ENCODE measurements at regions not wholly inside any gene's neighbourhood (a gene's known extent, or its start where the extent isn't known, plus 50 kb on each side); places are given as distances from the start of the nearest gene placed in this dataset.

- TF ChIP-seq CTCF (IDR thresholded peaks at IDR 0.05; ENCODE audit: low read depth, low read length) (no peak), MYC (IDR thresholded peaks at IDR 0.05; ENCODE audit: low read depth, low read length) (no peak), POLR2A (IDR thresholded peaks at IDR 0.05; ENCODE audit: extremely low read depth, insufficient read length) (no peak), MAX (IDR thresholded peaks at IDR 0.05; ENCODE audit: low read depth, low read length) (no peak)
- no peak overlapping the region for H3K4me3 ChIP-seq (ENCODE audit: low read depth, low read length)
- DNase-seq (ENCODE audit: low read depth), result no peak
Measured at GRCh38 chr6:91961236-91961635, 1374.4 kb upstream of the MAP3K7 start.

- no peak for TF ChIP-seq CTCF (IDR thresholded peaks at IDR 0.05; ENCODE audit: low read depth, low read length)
- no peak for TF ChIP-seq MAX (IDR thresholded peaks at IDR 0.05; ENCODE audit: low read depth, low read length)
- no peak for TF ChIP-seq MYC (IDR thresholded peaks at IDR 0.05; ENCODE audit: low read depth, low read length)
- TF ChIP-seq POLR2A (IDR thresholded peaks at IDR 0.05; ENCODE audit: extremely low read depth, insufficient read length), result no peak
- no peak for DNase-seq (ENCODE audit: low read depth)
- no peak overlapping the region for H3K4me3 ChIP-seq (ENCODE audit: low read depth, low read length)
Measured at GRCh38 chr6:91941838-91942237, 1355.0 kb upstream of the MAP3K7 start.

GRCh38 chr6:91940801-91941200 lies 1353.9 kb upstream of the MAP3K7 start:
- H3K4me3 ChIP-seq (ENCODE audit: low read depth, low read length), result no peak overlapping the region
- TF ChIP-seq MAX (IDR thresholded peaks at IDR 0.05; ENCODE audit: low read depth, low read length) (no peak), MYC (IDR thresholded peaks at IDR 0.05; ENCODE audit: low read depth, low read length) (no peak), CTCF (IDR thresholded peaks at IDR 0.05; ENCODE audit: low read depth, low read length) (no peak)
- DNase-seq (ENCODE audit: low read depth), result no peak

- DNase-seq (ENCODE audit: low read depth), result no peak
- H3K4me3 ChIP-seq (ENCODE audit: low read depth, low read length), result no peak overlapping the region
- TF ChIP-seq POLR2A (IDR thresholded peaks at IDR 0.05; ENCODE audit: extremely low read depth, insufficient read length), result no peak
- TF ChIP-seq MAX (IDR thresholded peaks at IDR 0.05; ENCODE audit: low read depth, low read length), result no peak
- no peak for TF ChIP-seq CTCF (IDR thresholded peaks at IDR 0.05; ENCODE audit: low read depth, low read length)
- TF ChIP-seq MYC (IDR thresholded peaks at IDR 0.05; ENCODE audit: low read depth, low read length), result no peak
Measured at GRCh38 chr6:91926827-91927226, 1340.0 kb upstream of the MAP3K7 start.

- H3K4me3 ChIP-seq (ENCODE audit: low read depth, low read length), result no peak overlapping the region
- no peak for DNase-seq (ENCODE audit: low read depth)
- TF ChIP-seq MAX (IDR thresholded peaks at IDR 0.05; ENCODE audit: low read depth, low read length) (no peak), POLR2A (IDR thresholded peaks at IDR 0.05; ENCODE audit: extremely low read depth, insufficient read length) (no peak), MYC (IDR thresholded peaks at IDR 0.05; ENCODE audit: low read depth, low read length) (no peak), CTCF (IDR thresholded peaks at IDR 0.05; ENCODE audit: low read depth, low read length) (no peak)
Measured at GRCh38 chr6:91926361-91926760, 1339.5 kb upstream of the MAP3K7 start.

GRCh38 chr6:91911945-91912344 lies 1325.1 kb upstream of the MAP3K7 start:
- H3K4me3 ChIP-seq (ENCODE audit: low read depth, low read length), result no peak overlapping the region
- TF ChIP-seq MYC (IDR thresholded peaks at IDR 0.05; ENCODE audit: low read depth, low read length), result no peak
- no peak for TF ChIP-seq CTCF (IDR thresholded peaks at IDR 0.05; ENCODE audit: low read depth, low read length)
- TF ChIP-seq POLR2A (IDR thresholded peaks at IDR 0.05; ENCODE audit: extremely low read depth, insufficient read length), result no peak
- TF ChIP-seq MAX (IDR thresholded peaks at IDR 0.05; ENCODE audit: low read depth, low read length), result no peak
- DNase-seq (ENCODE audit: low read depth), result no peak
